CD14-positive monocyte (primary cell): ENCODE measurements at regions not wholly inside any gene's neighbourhood (a gene's known extent, or its start where the extent isn't known, plus 50 kb on each side); places are given as distances from the start of the nearest gene placed in this dataset.

Experiments
- DNase-seq, 3 donors: peaks; one replicate each; pipeline ENCODE4 v3.0.0-alpha.2; 2011 to 2022
- H2AFZ ChIP-seq: 2 replicates; pipeline ENCODE4 v1.6.0; 2012; ENCODE audit warnings: mild to moderate bottlenecking, low read depth, low read length, inconsistent platforms; ENCODE audit not compliant: insufficient read depth, poor library complexity, severe bottlenecking
- H3K27ac ChIP-seq, 2 donors: 1 replicate in 1 of 2; 2 replicates in 1 of 2; pipeline ENCODE4 v1.5.1; 2012 to 2013; ENCODE audit warnings: low read length in 2 of 2, control low read depth in 1 of 2, inconsistent platforms in 1 of 2, low read depth in 1 of 2, mild to moderate bottlenecking in 1 of 2
- H3K27me3 ChIP-seq, 2 donors: one replicate each; pipeline versions ENCODE4 v1.6.0 to v1.6.1; 2011 to 2013; ENCODE audit warnings: low read length in 2 of 2; ENCODE audit not compliant: control insufficient read depth in 2 of 2, insufficient read depth in 2 of 2
- H3K36me3 ChIP-seq, 2 donors: replicated peaks in 1 of 2; 1 replicate in 1 of 2; 2 replicates in 1 of 2; pipeline versions ENCODE4 v1.5.1 to v1.6.1; 2012 to 2013; ENCODE audit warnings: low read length in 2 of 2, control low read depth in 1 of 2, inconsistent platforms in 1 of 2, mild to moderate bottlenecking in 1 of 2; ENCODE audit not compliant: insufficient read depth in 2 of 2, control insufficient read depth in 1 of 2
- H3K4me1 ChIP-seq, 2 donors: 1 replicate in 1 of 2; 2 replicates in 1 of 2; pipeline versions ENCODE4 v1.5.1 to v1.6.1; 2012 to 2013; ENCODE audit warnings: low read length in 2 of 2, control low read depth in 1 of 2, inconsistent platforms in 1 of 2, mild to moderate bottlenecking in 1 of 2, moderate library complexity in 1 of 2; ENCODE audit not compliant: insufficient read depth in 2 of 2, control insufficient read depth in 1 of 2
- H3K4me2 ChIP-seq: replicated peaks from 2 replicates; pipeline ENCODE3; 2012; ENCODE audit warnings: low read length, moderate library complexity, mild to moderate bottlenecking; ENCODE audit not compliant: poor library complexity, severe bottlenecking; ENCODE audit errors: extremely low read depth
- H3K4me3 ChIP-seq, 3 experiments: fragments of 200-600 bp in 1 of 3; sonication (generic) in 1 of 3; replicated peaks in 1 of 3; 1 replicate in 2 of 3; 2 replicates in 1 of 3; pipeline ENCODE4 v1.5.1; 2011 to 2013; ENCODE audit warnings: low read length in 3 of 3, mild to moderate bottlenecking in 3 of 3, control low read depth in 2 of 3, low read depth in 2 of 3, inconsistent platforms in 1 of 3, moderate library complexity in 1 of 3
- H3K79me2 ChIP-seq: 2 replicates; pipeline ENCODE4 v1.6.0; 2012; ENCODE audit warnings: mild to moderate bottlenecking, control low read depth, inconsistent platforms, low read length, moderate library complexity; ENCODE audit not compliant: insufficient read depth
- H3K9ac ChIP-seq: 2 replicates; pipeline ENCODE4 v1.6.0; 2017; ENCODE audit warnings: low read length, mild to moderate bottlenecking; ENCODE audit not compliant: insufficient read depth, poor library complexity, severe bottlenecking
- H3K9me3 ChIP-seq, 2 donors: replicated peaks in 1 of 2; 1 replicate in 1 of 2; 2 replicates in 1 of 2; pipeline versions ENCODE4 v1.5.1 to v1.6.1; 2012 to 2013; ENCODE audit warnings: low read length in 2 of 2, control low read depth in 1 of 2; ENCODE audit not compliant: control insufficient read depth in 1 of 2, insufficient read depth in 1 of 2
- H4K20me1 ChIP-seq: 2 replicates; pipeline ENCODE4 v1.6.0; 2012; ENCODE audit warnings: mild to moderate bottlenecking, low read length, control low read depth, moderate library complexity; ENCODE audit not compliant: insufficient read depth
- H3K27ac Mint-ChIP-seq, 7 donors: one replicate each; pipeline ENCODE4 v1.8.0; 2020; ENCODE audit warnings: mild to moderate bottlenecking in 7 of 7, mixed read lengths in 7 of 7, moderate library complexity in 6 of 7, inconsistent platforms in 2 of 7
- H3K27me3 Mint-ChIP-seq, 3 donors: one replicate each; pipeline ENCODE4 v1.8.0; 2021 to 2022; ENCODE audit warnings: low read depth in 3 of 3, mild to moderate bottlenecking in 3 of 3, mixed read lengths in 3 of 3, moderate library complexity in 3 of 3, inconsistent platforms in 1 of 3
- H3K36me3 Mint-ChIP-seq, 2 donors: one replicate each; pipeline ENCODE4 v1.8.0; 2020; ENCODE audit warnings: mixed read lengths in 2 of 2, inconsistent platforms in 1 of 2, mild to moderate bottlenecking in 1 of 2
- H3K4me1 Mint-ChIP-seq: one replicate; pipeline ENCODE4 v1.8.0; 2020; ENCODE audit warnings: mild to moderate bottlenecking, mixed read lengths
- H3K4me3 Mint-ChIP-seq, 2 donors: one replicate each; pipeline ENCODE4 v1.8.0; 2020; ENCODE audit warnings: mild to moderate bottlenecking in 2 of 2, mixed read lengths in 2 of 2, moderate library complexity in 1 of 2
- H3K9me3 Mint-ChIP-seq, 7 donors: one replicate each; pipeline ENCODE4 v1.8.0; 2020 to 2022; ENCODE audit warnings: mixed read lengths in 7 of 7, mild to moderate bottlenecking in 6 of 7, moderate library complexity in 6 of 7, inconsistent platforms in 2 of 7
- CTCF ChIP-seq: fragments of 200-600 bp; IDR thresholded peaks from one replicate; pipeline ENCODE4 v1.8.0; 2022; ENCODE audit warnings: antibody characterized with exemption, mild to moderate bottlenecking
- WGBS: methylation state at CpG from one replicate; pipeline ENCODE4 v1.1.5; 2013; ENCODE audit warnings: missing lambda C conversion rate; ENCODE audit not compliant: insufficient coverage; 5-methylcytosine and 5-hydroxymethylcytosine counted together
- intact Hi-C, 2 donors: fragments of 100-400 bp; cut with micrococcal nuclease; formaldehyde crosslinking; loops; one replicate each; pipeline versions ENCODE4 v1.15.0 to v1.15.1; 2023

DNA sequence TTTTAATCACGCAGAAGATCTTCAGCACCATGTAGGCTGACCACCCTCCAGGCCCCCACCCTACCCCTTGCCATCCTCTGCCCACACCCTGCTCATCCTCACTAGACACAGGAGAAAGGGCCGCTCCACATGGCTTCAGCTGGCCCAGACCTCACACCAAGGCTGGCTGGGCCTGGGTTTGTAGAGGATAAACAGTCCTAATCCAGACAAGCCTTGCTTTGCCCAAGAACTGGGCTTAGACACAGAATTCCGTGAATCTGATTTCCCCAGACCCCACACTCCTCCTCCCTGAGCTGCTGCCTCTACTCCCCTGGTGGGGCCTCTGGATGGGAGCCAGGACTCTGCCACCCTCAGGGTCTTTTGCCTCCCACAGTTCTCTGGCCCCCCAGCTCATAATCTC lies 185.3 kb downstream of the CYP26B1 start:
- H3K4me2 ChIP-seq: no peak overlapping the region
- H3K4me3 ChIP-seq: no peak overlapping the region
- TF ChIP-seq CTCF: no peak
- peaks cover 0 to 15% of the 10 kb centered on the region in 2 donors for H3K9me3 ChIP-seq
- Mint-ChIP-seq H3K27me3 (peaks cover 0 to 2% (median 0%) of the 10 kb centered on the region in 3 donors), H3K36me3 (no peaks in the 10 kb centered on the region), H3K9me3 (peaks cover 0 to 20% (median 12%) of the 10 kb centered on the region in 7 donors), H3K4me1 (no peaks in the 10 kb centered on the region), H3K4me3 (no peak overlapping the region), H3K27ac (no peak overlapping the region)
- intact Hi-C loops: no loop called here
- H3K27me3 ChIP-seq: no peaks in the 10 kb centered on the region
- no peaks in the 10 kb centered on the region for H3K79me2 ChIP-seq
- H3K4me1 ChIP-seq: no peaks in the 10 kb centered on the region
- no peak overlapping the region for H3K9ac ChIP-seq
- H2AFZ ChIP-seq: no peak overlapping the region
- H4K20me1 ChIP-seq: no peaks in the 10 kb centered on the region
- H3K36me3 ChIP-seq: no peaks in the 10 kb centered on the region
- no peak overlapping the region for H3K27ac ChIP-seq
- no peak for DNase-seq
- no CpG with 5 or more reads among the region's 3 CpGs for whole genome bisulfite sequencing

DNA sequence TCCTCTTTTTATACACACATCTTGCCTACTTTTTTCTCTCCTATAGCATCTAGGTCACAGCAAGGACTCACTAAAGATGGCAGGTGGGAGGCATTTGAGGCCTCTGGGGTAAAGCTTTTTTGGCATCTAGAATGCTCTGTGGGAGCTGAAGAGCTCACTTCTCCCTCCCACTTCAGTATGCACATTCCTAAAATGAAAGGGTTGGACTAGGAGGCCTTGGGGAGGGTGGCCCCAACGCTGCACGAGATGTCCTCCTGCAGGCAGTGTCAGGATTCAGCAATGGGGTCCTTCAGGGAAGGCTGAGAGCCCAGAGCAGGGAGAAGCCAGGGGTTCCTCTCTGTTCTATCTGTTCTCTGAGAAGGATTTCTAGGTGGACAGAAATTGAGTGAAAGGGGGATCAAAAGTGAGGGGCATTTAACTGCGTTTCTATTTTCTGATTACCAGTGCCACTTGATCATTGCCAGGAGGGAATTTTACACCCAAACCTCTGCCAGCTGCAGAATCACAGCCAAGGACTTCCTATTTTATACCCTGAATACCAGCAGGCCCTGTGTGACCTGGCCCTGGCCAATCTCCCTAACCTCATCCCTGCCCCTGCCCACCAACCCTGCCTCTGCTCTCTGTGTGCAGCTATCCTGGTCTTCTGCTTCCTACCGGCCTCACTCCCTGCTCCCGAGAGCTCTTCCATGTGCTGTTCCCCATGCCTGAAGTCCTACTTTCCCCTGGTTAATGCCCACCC lies 186.2 kb downstream of the CYP26B1 start:
- H3K27me3 ChIP-seq: no peaks in the 10 kb centered on the region
- no peaks in the 10 kb centered on the region for H3K4me1 ChIP-seq
- no peak overlapping the region for H3K4me2 ChIP-seq
- no peak for DNase-seq
- no peak overlapping the region for H3K27ac Mint-ChIP-seq
- TF ChIP-seq CTCF: no peak
- H3K27me3 Mint-ChIP-seq: peaks cover 0 to 2% (median 0%) of the 10 kb centered on the region in 3 donors
- no peaks in the 10 kb centered on the region for H3K79me2 ChIP-seq
- H3K36me3 ChIP-seq: no peaks in the 10 kb centered on the region
- no peaks in the 10 kb centered on the region for H3K36me3 Mint-ChIP-seq
- H3K27ac ChIP-seq: no peak overlapping the region
- no peak overlapping the region for H3K9ac ChIP-seq
- H3K4me3 ChIP-seq: no peak overlapping the region
- 98% methylated on average over 4 of the region's 5 CpGs for WGBS
- no peaks in the 10 kb centered on the region for H4K20me1 ChIP-seq
- no peaks in the 10 kb centered on the region for H3K4me1 Mint-ChIP-seq
- H2AFZ ChIP-seq: no peak overlapping the region
- intact Hi-C loops: no loop called here
- peaks cover 0 to 15% of the 10 kb centered on the region in 2 donors for H3K9me3 ChIP-seq
- H3K9me3 Mint-ChIP-seq: peaks cover 3 to 25% (median 21%) of the 10 kb centered on the region in 7 donors
- no peak overlapping the region for H3K4me3 Mint-ChIP-seq
